Trophoblast cell (in vitro differentiated cells and primary cell): ENCODE measurements at regions not wholly inside any gene's neighbourhood (a gene's known extent, or its start where the extent isn't known, plus 50 kb on each side); places are given as distances from the start of the nearest gene placed in this dataset.

ENCODE experiments used
- DNase-seq, 2 donors: peaks; one replicate each; pipeline ENCODE4 v3.0.0-alpha.2; 2016
- H2AFZ ChIP-seq: 2 replicates; pipeline ENCODE4 v1.6.1; 2013; ENCODE audit warnings: low read length, moderate library complexity, mild to moderate bottlenecking; ENCODE audit not compliant: insufficient read depth, poor library complexity
- H2AK5ac ChIP-seq: 2 replicates; pipeline ENCODE4 v1.6.1; 2013; ENCODE audit warnings: mild to moderate bottlenecking, low read length
- H2BK120ac ChIP-seq: 2 replicates; pipeline ENCODE4 v1.6.1; 2013; ENCODE audit warnings: low read length, mild to moderate bottlenecking, moderate library complexity; ENCODE audit not compliant: insufficient read depth, poor library complexity
- H2BK12ac ChIP-seq: 2 replicates; pipeline ENCODE4 v1.6.1; 2013; ENCODE audit warnings: mild to moderate bottlenecking, low read length, moderate library complexity
- H2BK5ac ChIP-seq: 2 replicates; pipeline ENCODE4 v1.6.1; 2013; ENCODE audit warnings: low read length, low read depth, moderate library complexity, mild to moderate bottlenecking; ENCODE audit not compliant: poor library complexity
- H3K14ac ChIP-seq: 2 replicates; pipeline ENCODE4 v1.6.1; 2013; ENCODE audit warnings: mild to moderate bottlenecking, low read length
- H3K18ac ChIP-seq: 2 replicates; pipeline ENCODE4 v1.6.1; 2013; ENCODE audit warnings: mild to moderate bottlenecking, low read length
- H3K23ac ChIP-seq: 2 replicates; pipeline ENCODE4 v1.6.1; 2013; ENCODE audit warnings: low read length
- H3K27ac ChIP-seq: 2 replicates; pipeline ENCODE4 v1.5.1; 2013; ENCODE audit warnings: low read depth, mild to moderate bottlenecking, inconsistent platforms, low read length, moderate library complexity
- H3K27me3 ChIP-seq: 2 replicates; pipeline ENCODE4 v1.6.1; 2013; ENCODE audit warnings: inconsistent platforms, mild to moderate bottlenecking, low read length, moderate library complexity; ENCODE audit not compliant: insufficient read depth
- H3K36me3 ChIP-seq, 2 experiments: 1 replicate in 1 of 2; 2 replicates in 1 of 2; pipeline ENCODE4 v1.6.1; 2013; ENCODE audit warnings: low read length in 2 of 2, mild to moderate bottlenecking in 2 of 2, moderate library complexity in 1 of 2; ENCODE audit not compliant: insufficient read depth in 2 of 2, control insufficient read depth in 1 of 2
- H3K4ac ChIP-seq: 2 replicates; pipeline ENCODE4 v1.6.1; 2013; ENCODE audit warnings: low read depth, mild to moderate bottlenecking, low read length, moderate library complexity
- H3K4me1 ChIP-seq, 2 experiments: 1 replicate in 1 of 2; 2 replicates in 1 of 2; pipeline ENCODE4 v1.6.1; 2013; ENCODE audit warnings: low read length in 2 of 2, mild to moderate bottlenecking in 2 of 2, moderate library complexity in 1 of 2; ENCODE audit not compliant: insufficient read depth in 2 of 2, control insufficient read depth in 1 of 2
- H3K4me2 ChIP-seq: 2 replicates; pipeline ENCODE4 v1.6.1; 2013; ENCODE audit warnings: inconsistent platforms, mild to moderate bottlenecking, low read length, moderate library complexity
- H3K4me3 ChIP-seq: 2 replicates; pipeline ENCODE4 v1.5.1; 2013; ENCODE audit warnings: mild to moderate bottlenecking, low read depth, low read length, inconsistent platforms
- H3K79me1 ChIP-seq: one replicate; pipeline ENCODE4 v1.6.1; 2013; ENCODE audit warnings: low read length
- H3K79me2 ChIP-seq: 2 replicates; pipeline ENCODE4 v1.6.1; 2013; ENCODE audit warnings: low read length, mild to moderate bottlenecking; ENCODE audit not compliant: control insufficient read depth, insufficient read depth, poor library complexity
- H3K9ac ChIP-seq: 2 replicates; pipeline ENCODE4 v1.6.1; 2013; ENCODE audit warnings: mild to moderate bottlenecking, low read length
- H3K9me3 ChIP-seq: 2 replicates; pipeline ENCODE4 v1.6.1; 2013; ENCODE audit warnings: low read depth, mild to moderate bottlenecking, control low read depth, inconsistent platforms, low read length; ENCODE audit not compliant: insufficient read depth
- H4K12ac ChIP-seq: 2 replicates; pipeline ENCODE4 v1.6.1; 2013; ENCODE audit warnings: low read depth, mild to moderate bottlenecking, low read length, moderate library complexity
- H4K8ac ChIP-seq: 2 replicates; pipeline ENCODE4 v1.6.1; 2013; ENCODE audit warnings: low read depth, mild to moderate bottlenecking, low read length, moderate library complexity
- H4K91ac ChIP-seq: one replicate; pipeline ENCODE4 v1.6.1; 2013; ENCODE audit warnings: low read depth, mild to moderate bottlenecking, low read length, moderate library complexity
- WGBS: extraction: QIAGEN DNeasy Blood & Tissue Kit; methylation state at CpG from one replicate; pipeline ENCODE4 v1.1.7; 2013; ENCODE audit warnings: missing lambda C conversion rate; ENCODE audit not compliant: insufficient read length, insufficient coverage; ENCODE audit errors: extremely low coverage; 5-methylcytosine and 5-hydroxymethylcytosine counted together

DNA sequence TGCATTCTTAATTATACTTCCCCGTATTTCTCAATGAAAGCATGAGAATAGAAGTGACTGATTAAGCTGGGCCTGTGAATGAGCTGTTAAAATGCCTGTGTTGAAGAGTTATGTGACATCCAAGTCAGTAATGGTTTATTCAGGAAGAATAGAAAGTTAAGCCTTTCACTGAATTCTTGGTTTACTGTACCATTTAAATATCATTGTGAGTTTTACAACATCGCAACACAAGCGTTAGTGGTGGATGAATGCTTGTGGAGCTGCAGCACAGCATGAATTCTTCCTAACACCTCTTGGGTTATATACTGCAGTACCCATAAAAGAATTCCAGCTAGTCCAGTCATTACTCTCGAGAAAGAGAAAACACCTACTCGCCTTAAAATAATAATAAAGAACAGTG lies 257.8 kb downstream of the JRKL start:
- WGBS = no CpG with 5 or more reads among the region's 5 CpGs
- Histone ChIP-seq H3K79me1 (no peaks in the 10 kb centered on the region), H2BK5ac (no peak overlapping the region)

DNA sequence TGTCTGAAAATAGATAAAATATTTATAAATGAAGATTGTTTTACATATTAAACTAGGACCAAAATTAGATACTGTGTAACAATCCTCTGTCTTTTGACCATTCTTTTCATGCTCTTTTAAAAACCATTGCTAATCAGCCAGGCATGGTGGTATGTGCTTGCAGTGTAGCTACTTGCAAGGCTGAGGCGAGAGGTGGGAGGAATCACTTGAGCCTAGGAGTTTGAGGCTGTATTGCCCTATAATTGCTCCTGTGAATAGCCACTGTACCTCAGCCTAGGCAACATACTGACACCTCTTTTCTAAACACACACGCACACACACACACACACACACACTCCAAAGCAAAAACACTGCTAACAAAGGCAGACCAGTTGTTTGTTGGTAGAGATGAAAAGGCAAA lies 259.2 kb downstream of the JRKL start:
- no CpG with 5 or more reads among the region's 2 CpGs for WGBS
- peak in 1 of 2 donors; percentile 1 for DNase-seq
- Histone ChIP-seq H4K8ac (no peak overlapping the region), H3K4me3 (no peak overlapping the region), H3K4me1 (no peaks in the 10 kb centered on the region), H2BK5ac (no peak overlapping the region), H4K12ac (no peak overlapping the region), H3K27me3 (no peaks in the 10 kb centered on the region), H2BK12ac (no peak overlapping the region), H3K36me3 (no peaks in the 10 kb centered on the region), H3K9me3 (no peaks in the 10 kb centered on the region), H3K23ac (no peak overlapping the region), H3K4ac (no peak overlapping the region), H3K18ac (no peak overlapping the region), H3K14ac (no peak overlapping the region), H3K4me2 (no peak overlapping the region), H4K91ac (no peak overlapping the region), H3K79me1 (no peaks in the 10 kb centered on the region), H3K9ac (no peak overlapping the region), H2AFZ (no peak overlapping the region), H3K79me2 (no peaks in the 10 kb centered on the region), H3K27ac (no peak overlapping the region), H2AK5ac (no peak overlapping the region), H2BK120ac (no peak overlapping the region)

More for the DNA sequence above, 257.8 kb downstream of the JRKL start:
- Histone ChIP-seq H3K27me3 (no peaks in the 10 kb centered on the region), H3K36me3 (no peaks in the 10 kb centered on the region), H4K8ac (no peak overlapping the region), H3K79me2 (no peaks in the 10 kb centered on the region), H3K4me3 (no peak overlapping the region), H3K9ac (no peak overlapping the region), H3K14ac (no peak overlapping the region), H3K18ac (no peak overlapping the region), H2BK12ac (no peak overlapping the region), H2AK5ac (no peak overlapping the region), H3K4ac (no peak overlapping the region), H2BK120ac (no peak overlapping the region), H2AFZ (no peak overlapping the region), H3K23ac (no peak overlapping the region), H3K4me1 (no peaks in the 10 kb centered on the region), H3K4me2 (no peak overlapping the region), H4K91ac (no peak overlapping the region), H4K12ac (no peak overlapping the region), H3K27ac (no peak overlapping the region), H3K9me3 (no peaks in the 10 kb centered on the region)
- DNase-seq = no peak

GRCh38 chr11:96652516-96652915 lies 262.7 kb downstream of the JRKL start:
- no peak overlapping the region for H3K18ac ChIP-seq
- no peak overlapping the region for H2BK5ac ChIP-seq
- H3K36me3 ChIP-seq = no peaks in the 10 kb centered on the region
- no peaks in the 10 kb centered on the region for H3K27me3 ChIP-seq
- H4K91ac ChIP-seq = no peak overlapping the region
- no peaks in the 10 kb centered on the region for H3K79me1 ChIP-seq
- no peak overlapping the region for H3K4ac ChIP-seq
- no peak overlapping the region for H3K14ac ChIP-seq
- H2BK120ac ChIP-seq = no peak overlapping the region
- no peaks in the 10 kb centered on the region for H3K79me2 ChIP-seq
- no peak overlapping the region for H2BK12ac ChIP-seq
- H3K4me3 ChIP-seq = no peak overlapping the region
- no peak for DNase-seq
- no peak overlapping the region for H3K27ac ChIP-seq
- H4K8ac ChIP-seq = no peak overlapping the region
- no peak overlapping the region for H3K4me2 ChIP-seq
- no peak overlapping the region for H3K9ac ChIP-seq
- no CpG with 5 or more reads among the region's 2 CpGs for WGBS
- no peak overlapping the region for H3K23ac ChIP-seq
- H3K4me1 ChIP-seq = no peaks in the 10 kb centered on the region
- H4K12ac ChIP-seq = no peak overlapping the region
- peaks cover 2% of the 10 kb centered on the region for H3K9me3 ChIP-seq
- H2AFZ ChIP-seq = no peak overlapping the region
- no peak overlapping the region for H2AK5ac ChIP-seq

DNA sequence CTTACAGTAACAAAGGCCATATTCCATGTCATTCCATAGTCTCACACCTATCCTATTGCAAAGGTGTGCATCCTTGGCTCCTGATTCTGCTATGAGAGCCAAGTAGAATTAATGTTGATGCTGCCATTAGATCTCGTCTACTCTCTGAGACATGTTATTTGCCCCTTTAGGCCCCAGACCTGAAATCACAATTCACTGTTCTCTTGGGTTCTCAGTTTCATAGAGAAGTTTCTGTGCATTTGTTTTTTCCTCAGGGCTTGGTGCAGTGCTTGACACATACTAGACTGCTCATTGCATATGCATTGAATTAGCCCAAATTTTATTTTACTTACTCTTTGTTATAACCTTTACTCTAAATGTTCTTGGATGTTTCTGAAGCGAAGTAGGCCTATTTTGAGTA lies 265.7 kb downstream of the JRKL start:
- no peaks in the 10 kb centered on the region for H3K27me3 ChIP-seq
- WGBS = no CpG with 5 or more reads among the region's 2 CpGs
- no peaks in the 10 kb centered on the region for H3K4me1 ChIP-seq
- H3K9ac ChIP-seq = no peak overlapping the region
- H3K9me3 ChIP-seq = peaks cover 2% of the 10 kb centered on the region
- no peak overlapping the region for H2BK5ac ChIP-seq
- no peak overlapping the region for H3K4ac ChIP-seq
- no peak overlapping the region for H2AK5ac ChIP-seq
- H3K4me3 ChIP-seq = no peak overlapping the region
- no peak overlapping the region for H4K12ac ChIP-seq
- H3K79me2 ChIP-seq = no peaks in the 10 kb centered on the region
- no peak for DNase-seq
- H3K36me3 ChIP-seq = no peaks in the 10 kb centered on the region
- no peak overlapping the region for H2BK120ac ChIP-seq
- H4K91ac ChIP-seq = no peak overlapping the region
- H4K8ac ChIP-seq = no peak overlapping the region
- H3K27ac ChIP-seq = no peak overlapping the region
- no peak overlapping the region for H3K14ac ChIP-seq
- H3K18ac ChIP-seq = no peak overlapping the region
- H3K4me2 ChIP-seq = no peak overlapping the region
- no peaks in the 10 kb centered on the region for H3K79me1 ChIP-seq
- H2AFZ ChIP-seq = no peak overlapping the region
- no peak overlapping the region for H3K23ac ChIP-seq
- H2BK12ac ChIP-seq = no peak overlapping the region
